HG03469 (cell line): ENCODE measurements at regions not wholly inside any gene's neighbourhood (a gene's known extent, or its start where the extent isn't known, plus 50 kb on each side); places are given as distances from the start of the nearest gene placed in this dataset.

ENCODE experiments used
- ATAC-seq: cut with Tn5 transposase; IDR thresholded peaks from one replicate; pipeline ENCODE4 v1.9.1; 2021; ENCODE audit warnings: mild to moderate bottlenecking, moderate library complexity, moderate number of reproducible peaks; ENCODE audit not compliant: unreplicated experiment

DNA sequence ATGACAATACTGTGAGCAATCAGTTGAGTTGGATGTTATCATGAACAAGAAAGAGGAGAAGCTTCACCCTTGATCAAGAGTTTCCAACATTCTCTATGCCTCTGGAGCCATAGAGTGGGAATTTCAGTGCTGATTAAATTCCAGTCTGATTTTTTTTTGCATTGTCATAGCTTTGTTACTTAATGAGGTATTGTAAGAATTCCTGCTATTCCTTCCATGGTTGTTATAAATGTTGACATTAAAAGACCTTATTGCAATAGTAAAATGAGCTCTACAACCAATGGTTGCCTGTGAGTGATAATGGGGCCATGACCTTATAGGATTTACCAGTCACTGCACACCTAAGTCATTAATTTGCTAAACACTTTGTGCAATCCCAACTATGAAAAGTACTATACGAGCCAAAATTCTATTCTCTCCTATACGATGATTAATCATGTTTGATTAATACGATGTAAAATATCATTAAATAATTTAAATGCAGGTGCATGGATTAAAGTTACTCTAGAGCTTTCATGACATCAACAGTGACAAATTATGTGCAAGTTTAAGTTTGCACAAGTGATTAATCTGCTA lies 353.2 kb upstream of the KLF6 start:
- ATAC-seq, result no peak

- ATAC-seq, result no peak
Measured at GRCh38 chr10:4137299-4137698, 352.3 kb upstream of the KLF6 start.

DNA sequence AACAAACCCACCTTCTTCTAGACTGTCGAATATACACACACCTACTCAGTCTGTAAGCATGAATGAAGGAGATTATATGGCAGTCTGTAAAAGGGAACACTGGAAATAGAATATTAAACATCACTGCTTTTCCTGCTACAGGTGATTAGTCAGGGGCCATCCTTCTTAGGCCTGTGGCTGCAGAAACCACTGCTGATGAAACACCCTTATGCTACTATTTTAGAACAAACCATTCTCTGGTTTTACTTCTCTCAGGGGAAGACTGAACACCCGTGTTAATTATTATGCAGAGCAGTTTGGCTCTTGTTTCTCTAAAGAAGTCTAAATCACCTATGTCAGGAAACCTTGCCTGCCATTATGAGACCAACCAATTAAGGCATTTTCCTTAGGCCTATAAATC lies 351.1 kb upstream of the KLF6 start:
- ATAC-seq, result peak; percentile 81

DNA sequence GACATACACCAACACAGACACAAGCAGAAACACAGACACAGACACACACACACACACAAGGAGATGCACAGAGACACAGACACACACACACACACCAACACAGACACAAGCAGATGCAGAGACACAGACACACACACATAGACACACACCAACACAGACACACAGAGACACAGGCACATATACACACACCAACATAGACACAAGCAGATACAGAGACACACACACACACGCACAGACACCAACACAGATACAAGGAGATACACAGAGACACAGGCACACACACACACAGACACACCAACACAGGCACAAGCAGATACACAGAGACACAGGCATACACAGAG lies 347.2 kb upstream of the KLF6 start:
- no peak for ATAC-seq

GRCh38 chr10:4131407-4132215 lies 346.6 kb upstream of the KLF6 start:
- peak; percentile 48 for ATAC-seq

DNA sequence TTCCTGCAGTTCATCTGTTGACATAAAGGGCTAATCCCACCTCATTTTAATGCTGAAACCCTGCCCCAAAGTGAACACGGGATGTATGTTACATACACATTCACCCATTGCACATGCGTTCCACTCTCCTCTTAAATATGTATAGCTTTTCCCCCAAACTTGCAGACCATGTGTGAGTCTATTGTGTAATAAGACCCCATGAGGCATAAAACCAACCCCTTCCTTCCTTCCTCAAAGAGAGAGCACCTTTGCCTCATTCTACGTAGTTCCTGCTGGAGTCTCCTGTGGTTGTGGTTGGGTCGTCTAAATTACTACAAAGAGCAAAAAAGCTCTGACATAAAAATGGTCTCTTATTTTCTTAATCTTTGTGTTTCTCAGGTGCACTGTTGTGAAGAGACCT lies 345.7 kb upstream of the KLF6 start:
- no peak for ATAC-seq

GRCh38 chr10:4129866-4130477 lies 345.0 kb upstream of the KLF6 start:
- no peak for ATAC-seq

DNA sequence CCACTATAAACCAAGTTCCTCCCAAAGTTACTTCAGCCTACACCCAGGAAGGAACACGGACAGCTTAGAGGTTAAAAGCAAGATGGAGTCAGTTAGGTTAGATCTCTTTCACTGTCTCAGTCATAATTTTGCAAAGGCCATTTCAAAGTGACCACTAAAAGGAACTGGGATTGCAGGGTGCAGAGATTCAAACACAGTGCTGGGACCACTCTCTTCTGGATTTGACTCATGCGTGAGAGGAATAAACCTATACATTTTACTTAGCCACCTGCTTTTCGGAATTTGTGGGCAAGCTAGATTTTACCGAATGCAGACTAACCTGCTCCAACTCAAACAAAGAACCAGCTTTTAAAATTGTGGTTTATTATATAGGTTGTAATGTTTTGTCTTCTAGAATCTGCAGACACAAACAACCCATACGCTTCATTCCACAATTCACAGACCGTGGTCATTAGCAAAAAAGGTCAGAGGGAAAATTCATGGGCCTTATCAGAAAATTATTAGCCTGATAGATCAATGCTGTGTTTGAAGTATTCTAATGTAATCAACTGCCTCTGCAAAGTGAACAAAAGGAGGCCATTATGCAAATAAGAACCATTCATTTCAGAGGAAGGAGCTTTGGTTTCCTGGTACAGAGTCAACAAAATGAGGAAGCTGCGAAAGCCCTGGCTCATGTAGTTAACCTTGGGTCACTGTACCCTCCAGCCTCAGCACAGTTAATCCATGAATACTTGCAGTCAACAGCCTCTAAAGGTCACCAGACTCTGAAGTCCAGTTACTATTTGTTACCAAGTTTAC lies 342.7 kb upstream of the KLF6 start:
- ATAC-seq, result peak; percentile 54

DNA sequence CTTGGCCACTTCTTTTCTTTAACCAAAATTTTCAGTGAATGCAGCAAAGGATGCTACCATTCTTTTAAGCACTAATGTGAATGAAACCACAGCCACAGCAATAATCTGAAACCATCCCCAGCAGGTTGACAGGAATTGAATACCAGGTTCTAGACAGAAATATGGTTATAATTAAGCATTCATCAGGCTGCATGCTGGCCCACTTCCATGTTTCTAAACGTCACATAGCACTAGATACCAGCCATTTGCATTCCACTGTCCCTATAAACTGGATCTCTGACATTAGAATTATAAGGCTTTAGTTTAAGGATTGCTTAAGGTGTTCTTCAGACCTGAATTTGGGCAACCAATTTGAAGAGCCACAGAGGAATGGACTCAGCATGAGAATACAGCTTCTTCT lies 340.8 kb upstream of the KLF6 start:
- ATAC-seq, result no peak

DNA sequence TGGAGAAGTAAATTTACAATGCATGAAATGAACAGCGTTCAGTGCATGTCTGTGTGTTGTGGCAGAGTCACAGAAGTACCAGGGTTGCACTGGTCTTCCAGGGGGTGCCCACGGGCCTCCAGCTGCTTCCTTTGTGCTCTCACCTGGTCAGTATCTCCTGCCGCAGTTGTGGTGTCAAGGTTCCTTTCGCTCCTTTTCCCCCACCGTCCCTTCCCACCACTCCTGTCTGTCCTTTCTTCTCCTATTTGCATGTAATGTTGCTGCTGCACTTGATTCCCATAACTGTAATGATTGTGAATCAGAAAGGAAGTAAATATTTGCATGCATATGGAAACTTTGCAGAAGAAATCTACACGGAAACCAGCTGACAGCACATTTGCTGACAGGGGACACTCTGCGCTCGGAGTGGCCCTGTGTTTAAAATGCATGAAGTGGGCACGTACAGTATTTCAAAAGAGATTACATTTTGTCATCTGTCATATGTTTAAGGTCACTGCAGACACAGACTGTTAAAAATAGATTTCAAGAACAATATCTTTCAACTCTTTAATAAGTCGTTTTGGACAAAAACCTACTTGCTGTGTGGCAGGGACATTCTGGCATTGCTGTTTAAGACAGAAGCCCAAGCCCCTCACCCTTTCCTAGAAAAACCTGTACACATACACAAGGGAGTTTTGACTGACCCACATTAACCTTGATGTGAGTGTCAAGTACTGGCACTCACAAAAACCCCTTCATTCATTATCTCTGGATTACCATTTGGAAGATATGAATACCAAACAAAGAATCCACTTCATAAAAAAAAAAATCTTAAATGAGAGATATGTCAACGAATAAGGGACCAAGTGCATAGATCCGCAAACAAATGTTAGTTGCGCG lies 336.7 kb upstream of the KLF6 start:
- no peak for ATAC-seq

DNA sequence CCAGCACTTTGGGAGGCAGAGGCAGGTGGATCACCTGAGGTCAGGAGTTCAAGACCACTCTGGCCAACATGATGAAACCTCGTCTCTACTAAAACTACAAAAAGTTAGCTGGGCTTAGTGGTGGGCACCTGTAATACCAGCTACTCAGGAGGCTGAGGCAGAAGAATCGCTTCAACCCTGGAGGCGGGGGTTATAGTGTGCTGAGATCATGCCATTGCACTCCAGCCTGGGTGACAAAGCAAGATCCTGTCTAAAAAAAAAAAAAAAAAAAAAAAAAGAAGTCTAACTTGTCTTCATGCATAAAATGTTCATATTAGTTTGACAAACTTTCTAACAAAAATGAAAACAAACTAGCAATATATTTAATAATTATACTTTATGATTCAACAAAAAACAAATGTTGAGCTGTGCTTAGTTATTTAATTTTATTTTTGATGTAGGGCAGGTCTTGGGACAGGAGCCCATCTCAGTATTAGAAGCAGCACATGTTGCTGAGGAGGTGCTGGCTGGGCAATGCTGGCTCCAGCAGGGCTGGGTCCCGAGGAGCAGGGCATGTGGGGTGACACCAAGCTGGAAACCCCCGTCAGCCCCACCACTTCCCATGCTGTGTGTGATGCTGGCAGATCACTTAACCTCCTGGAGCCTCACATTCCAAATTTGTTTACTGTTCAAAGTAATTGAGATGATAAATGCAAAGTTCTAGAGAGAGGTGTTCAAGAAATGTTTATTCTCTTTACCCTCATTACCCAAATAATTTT lies 335.3 kb upstream of the KLF6 start:
- peak; percentile 33 for ATAC-seq

- ATAC-seq, result no peak
Measured at GRCh38 chr10:4119107-4119506, 334.1 kb upstream of the KLF6 start.

DNA sequence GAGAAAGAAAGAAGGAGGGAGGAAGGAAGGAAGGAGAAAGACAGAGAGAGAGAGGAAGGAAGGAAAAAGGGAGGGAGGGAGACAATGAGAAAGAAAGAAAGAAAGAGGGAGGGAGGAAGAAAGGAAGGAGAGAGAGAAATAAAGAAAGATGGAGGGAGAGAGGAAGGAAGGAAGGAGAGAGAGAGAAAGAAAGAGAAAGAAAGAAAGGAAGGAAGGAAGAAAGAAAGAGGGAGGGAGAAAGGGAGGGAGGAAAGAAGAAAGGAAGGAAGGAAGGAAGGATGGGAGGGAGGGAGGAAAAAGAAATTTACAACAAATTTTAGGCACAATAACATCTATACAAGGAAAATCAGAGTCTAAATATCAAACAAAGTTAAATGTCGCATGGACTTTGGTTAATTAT lies 332.6 kb upstream of the KLF6 start:
- ATAC-seq, result no peak

GRCh38 chr10:4111643-4112042 lies 326.6 kb upstream of the KLF6 start:
- ATAC-seq, result no peak

GRCh38 chr10:4109469-4109868 lies 324.5 kb upstream of the KLF6 start:
- no peak for ATAC-seq

GRCh38 chr10:4108693-4109092 lies 323.7 kb upstream of the KLF6 start:
- no peak for ATAC-seq

DNA sequence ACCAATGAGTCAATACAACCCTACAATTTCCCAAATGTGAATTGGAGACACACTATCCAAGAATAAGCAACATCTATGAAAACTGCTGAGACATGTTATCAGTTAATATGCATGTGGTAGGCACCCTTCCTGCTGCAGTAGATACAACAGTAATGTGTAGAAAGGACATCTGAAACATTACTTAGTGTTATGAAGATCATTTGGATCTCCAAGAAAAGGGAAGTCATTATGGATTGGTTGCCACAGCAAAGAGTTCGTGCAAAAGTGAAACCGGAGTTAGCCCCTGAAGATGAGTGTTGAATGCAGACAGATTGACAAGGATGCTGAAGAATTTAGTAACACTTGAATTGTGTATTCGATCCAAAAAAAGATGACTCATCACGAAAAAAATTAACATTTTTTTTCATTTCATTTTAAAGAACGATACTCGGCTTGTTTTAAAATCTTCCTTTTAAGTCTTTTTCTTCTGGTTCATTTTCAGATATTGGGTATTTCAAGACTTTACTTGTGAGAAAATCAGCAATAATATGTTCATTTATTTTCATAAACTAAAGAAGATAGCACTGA lies 322.4 kb upstream of the KLF6 start:
- no peak for ATAC-seq

DNA sequence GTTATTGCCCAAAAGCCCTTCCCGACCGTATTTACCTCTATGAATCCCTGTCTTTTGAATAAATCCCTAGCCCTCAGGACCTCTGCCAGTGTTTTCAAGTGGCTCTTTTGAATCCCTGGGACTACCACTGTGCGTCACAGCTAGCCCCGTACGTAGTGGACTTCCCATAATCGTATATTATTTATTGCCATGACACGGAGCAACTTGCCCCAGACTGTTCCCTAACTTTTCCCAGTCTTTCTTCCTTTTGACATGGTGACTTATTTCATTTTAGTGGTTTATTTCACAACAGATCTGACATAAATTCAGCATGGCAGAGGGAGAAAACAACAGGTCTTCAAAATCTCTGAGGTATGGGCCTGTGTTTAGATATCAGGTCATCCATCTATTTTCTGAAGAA lies 318.6 kb upstream of the KLF6 start:
- ATAC-seq, result no peak

DNA sequence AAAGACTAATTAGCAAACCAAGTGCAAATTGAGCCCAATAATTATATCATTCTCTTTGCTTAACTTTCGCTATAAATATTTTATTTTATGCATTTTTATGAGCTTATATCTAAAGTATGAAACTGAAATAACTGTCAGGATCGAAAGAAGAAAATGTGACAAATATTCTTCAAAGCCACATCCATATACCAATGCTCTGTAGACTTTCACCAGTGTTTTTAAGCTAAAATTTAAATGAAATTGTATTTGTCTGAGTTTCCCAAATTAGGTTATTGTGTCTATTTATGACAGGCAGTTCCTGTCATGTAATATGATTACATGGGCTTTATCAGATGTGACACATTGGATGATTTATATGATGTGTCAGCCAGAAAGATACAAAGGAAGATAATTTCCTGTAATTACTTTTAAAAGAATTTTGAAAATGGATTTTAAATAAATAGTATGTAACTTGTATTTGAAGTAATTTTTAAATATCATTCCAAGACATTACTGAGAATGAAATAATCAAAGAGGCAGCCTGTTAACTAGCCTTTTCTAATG lies 317.9 kb upstream of the KLF6 start:
- no peak for ATAC-seq
